ENCODE measurements at regions not wholly inside any gene's neighbourhood (a gene's known extent, or its start where the extent isn't known, plus 50 kb on each side); places are given as distances from the start of the nearest gene placed in this dataset.

DNA sequence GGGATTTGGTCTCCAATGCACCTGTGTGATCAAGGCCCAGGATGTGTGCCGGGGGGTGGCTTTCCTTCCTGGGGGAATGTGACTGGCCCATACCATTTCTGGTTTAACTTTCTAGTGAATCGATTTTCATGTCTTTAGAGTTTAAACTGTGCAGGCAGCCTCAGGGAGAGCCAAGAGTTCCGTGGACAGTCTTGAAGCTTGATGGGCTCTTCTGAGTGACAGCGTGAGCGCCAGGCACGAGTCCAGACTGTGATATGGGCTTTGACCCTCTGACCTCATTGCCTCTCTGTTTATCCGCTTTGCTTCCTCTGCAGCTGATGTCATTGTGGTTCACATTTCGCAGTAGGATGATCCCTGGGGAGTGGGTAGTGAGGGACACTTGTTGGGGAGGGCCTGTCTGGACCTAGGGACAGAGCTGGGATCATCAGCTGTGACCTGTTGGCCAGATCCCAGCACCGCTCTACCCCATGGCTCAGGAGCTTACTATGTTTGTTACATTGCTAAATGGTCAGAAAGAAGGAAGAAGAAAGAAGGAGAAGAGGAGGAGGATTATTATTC, 80.6 kb upstream of the CLDN5 start:
- TF ChIP-seq, protein P1, sequence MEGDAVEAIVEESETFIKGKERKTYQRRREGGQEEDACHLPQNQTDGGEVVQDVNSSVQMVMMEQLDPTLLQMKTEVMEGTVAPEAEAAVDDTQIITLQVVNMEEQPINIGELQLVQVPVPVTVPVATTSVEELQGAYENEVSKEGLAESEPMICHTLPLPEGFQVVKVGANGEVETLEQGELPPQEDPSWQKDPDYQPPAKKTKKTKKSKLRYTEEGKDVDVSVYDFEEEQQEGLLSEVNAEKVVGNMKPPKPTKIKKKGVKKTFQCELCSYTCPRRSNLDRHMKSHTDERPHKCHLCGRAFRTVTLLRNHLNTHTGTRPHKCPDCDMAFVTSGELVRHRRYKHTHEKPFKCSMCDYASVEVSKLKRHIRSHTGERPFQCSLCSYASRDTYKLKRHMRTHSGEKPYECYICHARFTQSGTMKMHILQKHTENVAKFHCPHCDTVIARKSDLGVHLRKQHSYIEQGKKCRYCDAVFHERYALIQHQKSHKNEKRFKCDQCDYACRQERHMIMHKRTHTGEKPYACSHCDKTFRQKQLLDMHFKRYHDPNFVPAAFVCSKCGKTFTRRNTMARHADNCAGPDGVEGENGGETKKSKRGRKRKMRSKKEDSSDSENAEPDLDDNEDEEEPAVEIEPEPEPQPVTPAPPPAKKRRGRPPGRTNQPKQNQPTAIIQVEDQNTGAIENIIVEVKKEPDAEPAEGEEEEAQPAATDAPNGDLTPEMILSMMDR (IDR thresholded peaks at IDR 0.05 in 8 of 11, conservative IDR thresholded peaks at IDR 0.05 in 3 of 11): no peak
- TF ChIP-seq POLR2A (IDR thresholded peaks at IDR 0.05): no peak
